ENCODE measurements at regions not wholly inside any gene's neighbourhood (a gene's known extent, or its start where the extent isn't known, plus 50 kb on each side); places are given as distances from the start of the nearest gene placed in this dataset.
A peak's percentile ranks its signal among the peaks of the same experiment; 100 is the strongest.

DNA sequence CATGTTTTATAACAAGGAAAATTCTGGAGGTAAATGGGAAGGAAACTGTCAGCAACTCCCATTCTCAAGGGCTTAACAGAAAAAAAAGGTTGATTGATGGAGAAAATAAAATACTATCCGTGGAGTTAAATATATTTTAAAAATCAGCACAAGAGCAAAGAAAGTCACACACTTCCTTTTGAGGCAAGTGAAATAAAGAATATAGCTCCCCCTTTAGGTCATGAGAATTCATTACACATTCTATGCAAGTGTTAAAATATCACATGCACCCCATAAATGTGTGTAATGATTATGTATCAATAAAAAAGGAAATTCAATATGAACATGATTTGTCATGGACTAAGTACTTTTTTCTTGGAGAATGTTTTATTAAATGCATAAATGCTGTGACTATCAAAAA lies 349.2 kb downstream of the TPBG start:
- Histone ChIP-seq H2AFZ (ENCODE audit: low read length) (no peak overlapping the region), H3K27me3 (ENCODE audit: control insufficient read depth, insufficient read depth, low read length) (no peaks in the 10 kb centered on the region), H3K9me3 (ENCODE audit: control insufficient read depth, insufficient read depth, low read depth, low read length) (no peaks in the 10 kb centered on the region), H3K36me3 (ENCODE audit: control insufficient read depth, insufficient read depth, low read length) (no peaks in the 10 kb centered on the region), H4K20me1 (ENCODE audit: control insufficient read depth, extremely low read depth, insufficient read depth, low read length) (no peaks in the 10 kb centered on the region), H3K79me2 (ENCODE audit: control insufficient read depth, insufficient read depth, low read length) (no peaks in the 10 kb centered on the region), H3K4me3 (replicated peaks in 1 of 4; ENCODE audit: control extremely low read depth in 1 of 4, insufficient read depth in 1 of 4, low read depth in 3 of 4, low read length in 4 of 4) (no peak overlapping the region), H3K9ac (ENCODE audit: insufficient read depth, low read length) (no peak overlapping the region), H3K27ac (ENCODE audit: insufficient read depth, low read length) (no peak overlapping the region), H3K4me1 (ENCODE audit: control insufficient read depth, extremely low read depth, insufficient read depth, low read length) (no peaks in the 10 kb centered on the region), H3K4me2 (ENCODE audit: extremely low read depth, insufficient read depth, low read length) (no peak overlapping the region)
- no peak for TF ChIP-seq EZH2 (IDR thresholded peaks at IDR 0.05; ENCODE audit: low read length, missing control alignments)
- TF ChIP-seq, protein P1, sequence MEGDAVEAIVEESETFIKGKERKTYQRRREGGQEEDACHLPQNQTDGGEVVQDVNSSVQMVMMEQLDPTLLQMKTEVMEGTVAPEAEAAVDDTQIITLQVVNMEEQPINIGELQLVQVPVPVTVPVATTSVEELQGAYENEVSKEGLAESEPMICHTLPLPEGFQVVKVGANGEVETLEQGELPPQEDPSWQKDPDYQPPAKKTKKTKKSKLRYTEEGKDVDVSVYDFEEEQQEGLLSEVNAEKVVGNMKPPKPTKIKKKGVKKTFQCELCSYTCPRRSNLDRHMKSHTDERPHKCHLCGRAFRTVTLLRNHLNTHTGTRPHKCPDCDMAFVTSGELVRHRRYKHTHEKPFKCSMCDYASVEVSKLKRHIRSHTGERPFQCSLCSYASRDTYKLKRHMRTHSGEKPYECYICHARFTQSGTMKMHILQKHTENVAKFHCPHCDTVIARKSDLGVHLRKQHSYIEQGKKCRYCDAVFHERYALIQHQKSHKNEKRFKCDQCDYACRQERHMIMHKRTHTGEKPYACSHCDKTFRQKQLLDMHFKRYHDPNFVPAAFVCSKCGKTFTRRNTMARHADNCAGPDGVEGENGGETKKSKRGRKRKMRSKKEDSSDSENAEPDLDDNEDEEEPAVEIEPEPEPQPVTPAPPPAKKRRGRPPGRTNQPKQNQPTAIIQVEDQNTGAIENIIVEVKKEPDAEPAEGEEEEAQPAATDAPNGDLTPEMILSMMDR (conservative IDR thresholded peaks at IDR 0.05 in 1 of 2, IDR thresholded peaks at IDR 0.05 in 1 of 2; ENCODE audit: low read depth in 1 of 2, low read length in 2 of 2) = peak in 1 of 2 donors; percentile 23
- peak in 1 of 2 donors; percentile 5 for DNase-seq (ENCODE audit: low read depth in 2 of 2)

- H3K36me3 ChIP-seq (ENCODE audit: control insufficient read depth, insufficient read depth, low read length) = no peaks in the 10 kb centered on the region
- H3K27me3 ChIP-seq (ENCODE audit: control insufficient read depth, insufficient read depth, low read length) = no peaks in the 10 kb centered on the region
- no peak overlapping the region for H3K4me2 ChIP-seq (ENCODE audit: extremely low read depth, insufficient read depth, low read length)
- no peak overlapping the region for H3K4me3 ChIP-seq (replicated peaks in 1 of 4; ENCODE audit: control extremely low read depth in 1 of 4, insufficient read depth in 1 of 4, low read depth in 3 of 4, low read length in 4 of 4)
- no peaks in the 10 kb centered on the region for H3K4me1 ChIP-seq (ENCODE audit: control insufficient read depth, extremely low read depth, insufficient read depth, low read length)
- no peak overlapping the region for H3K9ac ChIP-seq (ENCODE audit: insufficient read depth, low read length)
- peak in 1 of 2 donors; percentile 24 for DNase-seq (ENCODE audit: low read depth in 2 of 2)
- no peak overlapping the region for H3K27ac ChIP-seq (ENCODE audit: insufficient read depth, low read length)
- H3K79me2 ChIP-seq (ENCODE audit: control insufficient read depth, insufficient read depth, low read length) = no peaks in the 10 kb centered on the region
- no peaks in the 10 kb centered on the region for H3K9me3 ChIP-seq (ENCODE audit: control insufficient read depth, insufficient read depth, low read depth, low read length)
- no peaks in the 10 kb centered on the region for H4K20me1 ChIP-seq (ENCODE audit: control insufficient read depth, extremely low read depth, insufficient read depth, low read length)
- no peak overlapping the region for H2AFZ ChIP-seq (ENCODE audit: low read length)
- no peak for TF ChIP-seq EZH2 (IDR thresholded peaks at IDR 0.05; ENCODE audit: low read length, missing control alignments)
- TF ChIP-seq, protein P1 (conservative IDR thresholded peaks at IDR 0.05 in 1 of 2, IDR thresholded peaks at IDR 0.05 in 1 of 2; ENCODE audit: low read depth in 1 of 2, low read length in 2 of 2) = no peak
These were observed 344.6 kb downstream of the UBE3D start for GRCh38 chr6:82720992-82721391.

GRCh38 chr6:82735790-82736189 lies 329.9 kb downstream of the UBE3D start:
- Histone ChIP-seq H3K79me2 (ENCODE audit: control insufficient read depth, insufficient read depth, low read length) (no peaks in the 10 kb centered on the region), H3K9me3 (ENCODE audit: control insufficient read depth, insufficient read depth, low read depth, low read length) (no peaks in the 10 kb centered on the region), H3K9ac (ENCODE audit: insufficient read depth, low read length) (no peak overlapping the region), H3K4me1 (ENCODE audit: control insufficient read depth, extremely low read depth, insufficient read depth, low read length) (no peaks in the 10 kb centered on the region), H3K4me2 (ENCODE audit: extremely low read depth, insufficient read depth, low read length) (no peak overlapping the region), H2AFZ (ENCODE audit: low read length) (no peak overlapping the region), H4K20me1 (ENCODE audit: control insufficient read depth, extremely low read depth, insufficient read depth, low read length) (no peaks in the 10 kb centered on the region), H3K36me3 (ENCODE audit: control insufficient read depth, insufficient read depth, low read length) (no peaks in the 10 kb centered on the region), H3K4me3 (replicated peaks in 1 of 4; ENCODE audit: control extremely low read depth in 1 of 4, insufficient read depth in 1 of 4, low read depth in 3 of 4, low read length in 4 of 4) (no peak overlapping the region), H3K27me3 (ENCODE audit: control insufficient read depth, insufficient read depth, low read length) (peaks cover 5% of the 10 kb centered on the region), H3K27ac (ENCODE audit: insufficient read depth, low read length) (no peak overlapping the region)
- no peak for DNase-seq (ENCODE audit: low read depth in 2 of 2)
- TF ChIP-seq, protein P1 (conservative IDR thresholded peaks at IDR 0.05 in 1 of 2, IDR thresholded peaks at IDR 0.05 in 1 of 2; ENCODE audit: low read depth in 1 of 2, low read length in 2 of 2) = no peak
- no peak for TF ChIP-seq EZH2 (IDR thresholded peaks at IDR 0.05; ENCODE audit: low read length, missing control alignments)

All from fibroblast of lung (primary cell).